Thyroid gland (tissue), 4 donors: ENCODE measurements at regions not wholly inside any gene's neighbourhood (a gene's known extent, or its start where the extent isn't known, plus 50 kb on each side); places are given as distances from the start of the nearest gene placed in this dataset.

Experiments used
- DNase-seq, 2 donors: peaks; one replicate each; pipeline ENCODE4 v3.0.0-alpha.2; 2019
- H3K27ac ChIP-seq, 3 donors: fragments of 200-600 bp; sonication (generic); 1 replicate in 2 of 3; 2 replicates in 1 of 3; pipeline ENCODE4 v1.5.1; 2016 to 2019; ENCODE audit warnings: mild to moderate bottlenecking in 1 of 3, moderate library complexity in 1 of 3
- H3K27me3 ChIP-seq: fragments of 200-600 bp; sonication (generic); one replicate; pipeline ENCODE4 v1.5.1; 2019
- H3K36me3 ChIP-seq, 2 donors: fragments of 200-600 bp; sonication (generic); one replicate each; pipeline ENCODE4 v1.5.1; 2016 to 2019
- H3K4me1 ChIP-seq, 2 donors: fragments of 200-600 bp; sonication (generic); one replicate each; pipeline ENCODE4 v1.5.1; 2017 to 2019
- H3K4me3 ChIP-seq, 3 donors: fragments of 200-600 bp; sonication (generic); replicated peaks in 1 of 3; 1 replicate in 2 of 3; 2 replicates in 1 of 3; pipeline ENCODE4 v1.5.1; 2016; ENCODE audit warnings: mild to moderate bottlenecking in 1 of 3
- H3K9me3 ChIP-seq: fragments of 200-600 bp; sonication (generic); one replicate; pipeline ENCODE4 v1.5.1; 2017
- CTCF ChIP-seq, 6 experiments: fragments of 200-600 bp in 3 of 6; fragments of 450-650 bp in 3 of 6; sonication (generic) in 3 of 6; IDR thresholded peaks; one replicate each; pipeline ENCODE4 v1.5.1; 2016 to 2019; ENCODE audit warnings: antibody characterized with exemption in 6 of 6, mild to moderate bottlenecking in 2 of 6, inconsistent platforms in 1 of 6, moderate library complexity in 1 of 6
- POLR2A ChIP-seq, 2 donors: fragments of 450-650 bp; IDR thresholded peaks; one replicate each; pipeline ENCODE4 v1.6.1; 2017; ENCODE audit warnings: antibody characterized with exemption in 2 of 2, mild to moderate bottlenecking in 2 of 2, moderate library complexity in 1 of 2
- WGBS, 2 donors: methylation state at CpG; one replicate each; pipeline ENCODE4 v1.1.5; 2017; 5-methylcytosine and 5-hydroxymethylcytosine counted together
- intact Hi-C: fragments of 100-400 bp; cut with DNase I; formaldehyde crosslinking; loops from one replicate; pipeline ENCODE4 v1.15.1; 2023

- 74 to 91% methylated on average over 3 of the region's 3 CpGs for WGBS, 2 donors
- Histone ChIP-seq H3K27ac (no peak overlapping the region), H3K4me1 (peaks cover 14 to 23% of the 10 kb centered on the region in 2 donors), H3K4me3 (no peak overlapping the region), H3K27me3 (no peaks in the 10 kb centered on the region), H3K9me3 (no peaks in the 10 kb centered on the region), H3K36me3 (no peaks in the 10 kb centered on the region)
- DNase-seq = no peak
- TF ChIP-seq CTCF (IDR thresholded peaks at IDR 0.05) (no peak), POLR2A (IDR thresholded peaks at IDR 0.05) (no peak)
- intact Hi-C loops = no loop called here
Measured at GRCh38 chr14:58738189-58738836, 100.6 kb downstream of the DACT1 start.

GRCh38 chr14:58738876-58739275 lies 101.1 kb downstream of the DACT1 start:
- Histone ChIP-seq H3K36me3 (no peaks in the 10 kb centered on the region), H3K9me3 (no peaks in the 10 kb centered on the region), H3K4me1 (peaks cover 14 to 23% of the 10 kb centered on the region in 2 donors), H3K27ac (no peak overlapping the region), H3K4me3 (no peak overlapping the region), H3K27me3 (no peaks in the 10 kb centered on the region)
- DNase-seq = no peak
- TF ChIP-seq CTCF (IDR thresholded peaks at IDR 0.05) = no peak
- no peak for TF ChIP-seq POLR2A (IDR thresholded peaks at IDR 0.05)
- WGBS, 2 donors = 87 to 88% methylated on average over 2 of the region's 2 CpGs
- intact Hi-C loops = no loop called here

GRCh38 chr14:58739674-58740073 lies 101.9 kb downstream of the DACT1 start:
- H3K27ac ChIP-seq = peak overlapping the region in 1 of 3 donors; percentile 44
- 91% methylated on average over 3 of the region's 3 CpGs for WGBS, 2 donors
- H3K4me1 ChIP-seq = peaks cover 14 to 23% of the 10 kb centered on the region in 2 donors
- intact Hi-C loops = no loop called here
- H3K4me3 ChIP-seq = no peak overlapping the region
- H3K27me3 ChIP-seq = no peaks in the 10 kb centered on the region
- no peaks in the 10 kb centered on the region for H3K36me3 ChIP-seq
- TF ChIP-seq CTCF (IDR thresholded peaks at IDR 0.05) (no peak), POLR2A (IDR thresholded peaks at IDR 0.05) (no peak)
- DNase-seq = no peak
- H3K9me3 ChIP-seq = no peaks in the 10 kb centered on the region

- DNase-seq = peak; percentile 56 to 57
- intact Hi-C loops = no loop called here
- no peaks in the 10 kb centered on the region for H3K27me3 ChIP-seq
- H3K4me3 ChIP-seq = no peak overlapping the region
- no peak for TF ChIP-seq POLR2A (IDR thresholded peaks at IDR 0.05)
- TF ChIP-seq CTCF (IDR thresholded peaks at IDR 0.05) = no peak
- WGBS, 2 donors = 28 to 30% methylated on average over 4 of the region's 4 CpGs
- no peaks in the 10 kb centered on the region for H3K9me3 ChIP-seq
- no peaks in the 10 kb centered on the region for H3K36me3 ChIP-seq
- H3K4me1 ChIP-seq = peaks cover 14 to 23% of the 10 kb centered on the region in 2 donors
- peak overlapping the region; percentile 27 to 54 (median 44) for H3K27ac ChIP-seq
Measured at GRCh38 chr14:58740379-58740935, 102.7 kb downstream of the DACT1 start.

GRCh38 chr14:58744801-58745394 lies 107.1 kb downstream of the DACT1 start:
- intact Hi-C loops = no loop called here
- Histone ChIP-seq H3K4me3 (no peak overlapping the region), H3K27ac (no peak overlapping the region), H3K9me3 (no peaks in the 10 kb centered on the region), H3K4me1 (peaks cover 14 to 42% of the 10 kb centered on the region in 2 donors), H3K27me3 (no peaks in the 10 kb centered on the region), H3K36me3 (no peaks in the 10 kb centered on the region)
- no peak for TF ChIP-seq POLR2A (IDR thresholded peaks at IDR 0.05)
- TF ChIP-seq CTCF (IDR thresholded peaks at IDR 0.05) = no peak
- 88 to 92% methylated on average over 5 of the region's 5 CpGs for WGBS, 2 donors
- DNase-seq = no peak
